ENCODE measurements at regions not wholly inside any gene's neighbourhood (a gene's known extent, or its start where the extent isn't known, plus 50 kb on each side); places are given as distances from the start of the nearest gene placed in this dataset.
A peak's percentile ranks its signal among the peaks of the same experiment; 100 is the strongest.

DNA sequence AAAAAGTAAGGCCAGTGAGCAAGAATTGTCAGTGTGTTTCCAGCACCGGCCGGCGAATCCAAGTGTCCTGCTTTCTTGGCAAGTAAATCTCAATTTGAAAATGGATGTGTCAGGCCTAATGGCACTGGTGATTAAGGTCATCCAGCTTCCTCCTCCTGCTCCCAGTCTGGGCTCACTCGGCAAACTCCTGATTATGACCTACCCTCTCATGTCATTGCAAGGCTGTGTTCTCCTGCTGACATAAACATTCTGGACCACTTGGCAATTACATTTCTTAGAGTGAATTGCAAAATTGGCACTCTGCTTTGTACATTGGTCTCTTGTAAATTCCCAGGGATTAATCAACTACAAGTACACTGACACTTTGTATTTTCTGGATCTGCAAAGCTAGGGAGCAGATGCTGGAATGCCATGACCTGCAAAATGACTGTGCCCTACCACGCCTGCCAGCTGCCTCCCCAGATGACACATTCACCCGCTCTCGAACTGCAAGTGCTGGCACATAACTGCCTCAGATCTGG lies 473.8 kb downstream of the KIF20B start:
- no peak overlapping the region for H3K4me3 ChIP-seq (replicated peaks in 1 of 4; ENCODE audit: control extremely low read depth in 1 of 4, insufficient read depth in 1 of 4, low read depth in 3 of 4, low read length in 4 of 4)
- H4K20me1 ChIP-seq (ENCODE audit: control insufficient read depth, extremely low read depth, insufficient read depth, low read length) = no peaks in the 10 kb centered on the region
- H3K79me2 ChIP-seq (ENCODE audit: control insufficient read depth, insufficient read depth, low read length) = no peaks in the 10 kb centered on the region
- H3K9ac ChIP-seq (ENCODE audit: insufficient read depth, low read length) = no peak overlapping the region
- DNase-seq (ENCODE audit: low read depth in 2 of 2) = peak; percentile 65 to 95
- no peak overlapping the region for H3K4me2 ChIP-seq (ENCODE audit: extremely low read depth, insufficient read depth, low read length)
- peaks cover 11% of the 10 kb centered on the region for H3K4me1 ChIP-seq (ENCODE audit: control insufficient read depth, extremely low read depth, insufficient read depth, low read length)
- no peaks in the 10 kb centered on the region for H3K27me3 ChIP-seq (ENCODE audit: control insufficient read depth, insufficient read depth, low read length)
- TF ChIP-seq, protein P1, sequence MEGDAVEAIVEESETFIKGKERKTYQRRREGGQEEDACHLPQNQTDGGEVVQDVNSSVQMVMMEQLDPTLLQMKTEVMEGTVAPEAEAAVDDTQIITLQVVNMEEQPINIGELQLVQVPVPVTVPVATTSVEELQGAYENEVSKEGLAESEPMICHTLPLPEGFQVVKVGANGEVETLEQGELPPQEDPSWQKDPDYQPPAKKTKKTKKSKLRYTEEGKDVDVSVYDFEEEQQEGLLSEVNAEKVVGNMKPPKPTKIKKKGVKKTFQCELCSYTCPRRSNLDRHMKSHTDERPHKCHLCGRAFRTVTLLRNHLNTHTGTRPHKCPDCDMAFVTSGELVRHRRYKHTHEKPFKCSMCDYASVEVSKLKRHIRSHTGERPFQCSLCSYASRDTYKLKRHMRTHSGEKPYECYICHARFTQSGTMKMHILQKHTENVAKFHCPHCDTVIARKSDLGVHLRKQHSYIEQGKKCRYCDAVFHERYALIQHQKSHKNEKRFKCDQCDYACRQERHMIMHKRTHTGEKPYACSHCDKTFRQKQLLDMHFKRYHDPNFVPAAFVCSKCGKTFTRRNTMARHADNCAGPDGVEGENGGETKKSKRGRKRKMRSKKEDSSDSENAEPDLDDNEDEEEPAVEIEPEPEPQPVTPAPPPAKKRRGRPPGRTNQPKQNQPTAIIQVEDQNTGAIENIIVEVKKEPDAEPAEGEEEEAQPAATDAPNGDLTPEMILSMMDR (conservative IDR thresholded peaks at IDR 0.05 in 1 of 2, IDR thresholded peaks at IDR 0.05 in 1 of 2; ENCODE audit: low read depth in 1 of 2, low read length in 2 of 2) = no peak
- no peak for TF ChIP-seq EZH2 (IDR thresholded peaks at IDR 0.05; ENCODE audit: low read length, missing control alignments)
- H2AFZ ChIP-seq (ENCODE audit: low read length) = no peak overlapping the region
- no peaks in the 10 kb centered on the region for H3K9me3 ChIP-seq (ENCODE audit: control insufficient read depth, insufficient read depth, low read depth, low read length)
- H3K36me3 ChIP-seq (ENCODE audit: control insufficient read depth, insufficient read depth, low read length) = no peaks in the 10 kb centered on the region
- no peak overlapping the region for H3K27ac ChIP-seq (ENCODE audit: insufficient read depth, low read length)

DNA sequence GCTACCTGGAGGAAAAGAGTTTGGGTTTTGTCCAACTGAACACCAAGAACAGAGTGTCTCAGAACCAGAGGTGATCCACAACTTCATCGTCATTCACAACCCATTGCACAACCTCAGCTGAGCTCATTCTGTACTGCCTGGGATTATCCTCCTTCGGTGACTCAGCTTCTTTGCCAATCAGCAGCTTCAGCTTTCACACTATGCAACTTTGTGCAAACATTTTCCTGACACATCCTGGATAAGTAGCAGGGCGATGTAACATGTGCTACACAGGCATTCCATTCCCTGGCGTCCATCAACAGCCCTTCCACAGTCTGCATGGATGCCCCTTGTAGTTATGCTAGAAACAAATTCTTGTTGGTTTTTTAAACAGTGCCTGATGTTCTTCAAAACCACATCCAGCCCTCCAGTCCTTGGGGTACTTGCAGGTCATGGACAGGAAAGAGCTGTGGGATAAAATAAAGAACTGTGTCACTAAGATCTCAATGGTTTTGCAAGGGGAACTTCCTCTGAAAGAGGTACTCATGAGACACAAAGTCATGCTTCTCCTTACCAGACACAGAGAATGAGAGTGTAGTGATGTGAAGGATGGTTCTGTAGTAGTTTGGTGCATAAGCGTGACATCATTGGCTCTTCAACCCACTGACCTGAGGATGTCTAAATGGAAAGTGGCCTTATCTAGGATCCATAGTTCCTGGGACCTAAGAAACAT lies 478.5 kb downstream of the KIF20B start:
- DNase-seq (ENCODE audit: low read depth in 2 of 2) = peak; percentile 96 to 99
- Histone ChIP-seq H4K20me1 (ENCODE audit: control insufficient read depth, extremely low read depth, insufficient read depth, low read length) (no peaks in the 10 kb centered on the region), H3K4me2 (ENCODE audit: extremely low read depth, insufficient read depth, low read length) (no peak overlapping the region), H3K4me1 (ENCODE audit: control insufficient read depth, extremely low read depth, insufficient read depth, low read length) (peaks cover 11% of the 10 kb centered on the region), H3K9ac (ENCODE audit: insufficient read depth, low read length) (no peak overlapping the region), H3K27ac (ENCODE audit: insufficient read depth, low read length) (peak overlapping the region; percentile 34), H3K9me3 (ENCODE audit: control insufficient read depth, insufficient read depth, low read depth, low read length) (no peaks in the 10 kb centered on the region), H3K79me2 (ENCODE audit: control insufficient read depth, insufficient read depth, low read length) (no peaks in the 10 kb centered on the region), H3K4me3 (replicated peaks in 1 of 4; ENCODE audit: control extremely low read depth in 1 of 4, insufficient read depth in 1 of 4, low read depth in 3 of 4, low read length in 4 of 4) (no peak overlapping the region), H3K27me3 (ENCODE audit: control insufficient read depth, insufficient read depth, low read length) (no peaks in the 10 kb centered on the region), H2AFZ (ENCODE audit: low read length) (no peak overlapping the region), H3K36me3 (ENCODE audit: control insufficient read depth, insufficient read depth, low read length) (no peaks in the 10 kb centered on the region)
- TF ChIP-seq, protein P1 (conservative IDR thresholded peaks at IDR 0.05 in 1 of 2, IDR thresholded peaks at IDR 0.05 in 1 of 2; ENCODE audit: low read depth in 1 of 2, low read length in 2 of 2) = no peak

DNA sequence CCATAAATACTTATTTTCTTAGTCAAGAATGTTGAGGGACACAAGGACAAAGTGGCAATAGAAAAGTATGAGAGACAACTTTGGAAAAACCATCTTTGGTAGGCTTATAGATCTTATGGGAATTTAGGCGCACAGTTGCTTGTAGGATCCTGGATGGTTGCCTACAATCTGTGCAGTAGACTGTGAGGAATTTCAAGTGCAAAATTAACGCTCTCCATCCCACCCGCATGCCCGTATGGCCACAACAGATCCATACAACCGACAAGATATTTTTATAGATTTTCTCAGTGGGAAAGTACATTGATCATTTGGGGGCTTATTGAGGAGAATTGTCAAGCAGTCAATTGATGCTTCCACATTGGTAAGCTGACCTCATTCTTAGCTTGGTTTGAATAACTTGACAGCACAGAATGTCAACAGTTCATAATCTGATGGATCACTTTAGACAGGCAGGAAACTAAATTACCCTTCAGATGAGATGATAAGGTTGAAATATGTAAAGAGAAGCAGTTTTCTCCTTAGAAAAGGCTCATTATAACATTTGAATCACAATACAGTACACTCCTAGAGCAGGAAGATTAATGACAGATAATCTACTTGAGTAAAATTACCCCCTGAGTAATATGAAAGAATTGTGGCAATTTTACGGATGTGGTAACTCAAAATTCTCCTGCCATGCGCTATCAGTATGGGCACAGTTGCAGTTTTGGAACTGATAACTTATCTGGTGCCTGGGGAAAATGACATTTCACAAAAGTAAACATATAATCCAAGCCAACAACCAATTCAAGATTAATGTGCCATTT lies 479.7 kb downstream of the KIF20B start:
- H2AFZ ChIP-seq (ENCODE audit: low read length) = no peak overlapping the region
- TF ChIP-seq, protein P1 (conservative IDR thresholded peaks at IDR 0.05 in 1 of 2, IDR thresholded peaks at IDR 0.05 in 1 of 2; ENCODE audit: low read depth in 1 of 2, low read length in 2 of 2) = no peak
- no peak for TF ChIP-seq EZH2 (IDR thresholded peaks at IDR 0.05; ENCODE audit: low read length, missing control alignments)
- peak; percentile 60 to 95 for DNase-seq (ENCODE audit: low read depth in 2 of 2)

More for the DNA sequence above, 479.7 kb downstream of the KIF20B start:
- no peak overlapping the region for H3K4me3 ChIP-seq (replicated peaks in 1 of 4; ENCODE audit: control extremely low read depth in 1 of 4, insufficient read depth in 1 of 4, low read depth in 3 of 4, low read length in 4 of 4)
- H3K4me1 ChIP-seq (ENCODE audit: control insufficient read depth, extremely low read depth, insufficient read depth, low read length) = peaks cover 7% of the 10 kb centered on the region
- no peaks in the 10 kb centered on the region for H3K9me3 ChIP-seq (ENCODE audit: control insufficient read depth, insufficient read depth, low read depth, low read length)
- no peaks in the 10 kb centered on the region for H4K20me1 ChIP-seq (ENCODE audit: control insufficient read depth, extremely low read depth, insufficient read depth, low read length)
- no peaks in the 10 kb centered on the region for H3K36me3 ChIP-seq (ENCODE audit: control insufficient read depth, insufficient read depth, low read length)
- H3K4me2 ChIP-seq (ENCODE audit: extremely low read depth, insufficient read depth, low read length) = no peak overlapping the region
- no peaks in the 10 kb centered on the region for H3K79me2 ChIP-seq (ENCODE audit: control insufficient read depth, insufficient read depth, low read length)
- H3K9ac ChIP-seq (ENCODE audit: insufficient read depth, low read length) = no peak overlapping the region
- H3K27me3 ChIP-seq (ENCODE audit: control insufficient read depth, insufficient read depth, low read length) = no peaks in the 10 kb centered on the region
- H3K27ac ChIP-seq (ENCODE audit: insufficient read depth, low read length) = no peak overlapping the region

All from fibroblast of lung (primary cell).